ENCODE measurements at regions not wholly inside any gene's neighbourhood (a gene's known extent, or its start where the extent isn't known, plus 50 kb on each side); places are given as distances from the start of the nearest gene placed in this dataset.

- 70% methylated on average over 4 of the region's 4 CpGs for WGBS (ENCODE audit: insufficient coverage, insufficient replicate concordance, low lambda C conversion rate, missing lambda C conversion rate)
- DNase-seq (ENCODE audit: low read depth, low spot score), result no peak
- Histone ChIP-seq H3K4me2 (ENCODE audit: control insufficient read depth, insufficient read depth) (no peak overlapping the region), H3K4me1 (ENCODE audit: control insufficient read depth, insufficient read depth, low read length) (no peaks in the 10 kb centered on the region), H3K27ac (ENCODE audit: control insufficient read depth, insufficient read depth) (no peak overlapping the region), H3K9ac (ENCODE audit: control insufficient read depth, insufficient read depth, low read length) (no peak overlapping the region), H3K9me3 (replicated peaks; ENCODE audit: control insufficient read depth, insufficient read depth, low read length) (no peaks in the 10 kb centered on the region), H4K20me1 (ENCODE audit: control insufficient read depth, insufficient read depth) (no peaks in the 10 kb centered on the region), H3K36me3 (ENCODE audit: control insufficient read depth in 2 of 2, insufficient read depth in 2 of 2, low read length in 1 of 2) (no peaks in the 10 kb centered on the region), H3K79me2 (ENCODE audit: control insufficient read depth, insufficient read depth, low read length) (no peaks in the 10 kb centered on the region), H3K27me3 (replicated peaks in 1 of 2; ENCODE audit: control insufficient read depth in 2 of 2, insufficient read depth in 2 of 2, low read length in 1 of 2) (no peaks in the 10 kb centered on the region), H3K4me3 (no peak overlapping the region), H2AFZ (ENCODE audit: control insufficient read depth, low read depth, low read length) (no peak overlapping the region)
- TF ChIP-seq EZH2 (IDR thresholded peaks at IDR 0.05; ENCODE audit: borderline replicate concordance, control insufficient read depth, low read depth, low read length) (no peak), GABPA (IDR thresholded peaks at IDR 0.05; ENCODE audit: low read depth) (no peak), RELA (IDR thresholded peaks at IDR 0.05; ENCODE audit: borderline replicate concordance, partially characterized antibody) (no peak), MXI1 (IDR thresholded peaks at IDR 0.05; ENCODE audit: low read depth, low read length) (no peak), ZNF24 (IDR thresholded peaks at IDR 0.05) (no peak), EED (IDR thresholded peaks at IDR 0.05; ENCODE audit: low read depth) (no peak), TBL1XR1 (IDR thresholded peaks at IDR 0.05; ENCODE audit: low read depth, low read length) (no peak), SREBF1 (IDR thresholded peaks at IDR 0.05; ENCODE audit: low read length) (no peak), CBX5 (IDR thresholded peaks at IDR 0.05; ENCODE audit: low read depth) (no peak)
- TF ChIP-seq, protein P1, sequence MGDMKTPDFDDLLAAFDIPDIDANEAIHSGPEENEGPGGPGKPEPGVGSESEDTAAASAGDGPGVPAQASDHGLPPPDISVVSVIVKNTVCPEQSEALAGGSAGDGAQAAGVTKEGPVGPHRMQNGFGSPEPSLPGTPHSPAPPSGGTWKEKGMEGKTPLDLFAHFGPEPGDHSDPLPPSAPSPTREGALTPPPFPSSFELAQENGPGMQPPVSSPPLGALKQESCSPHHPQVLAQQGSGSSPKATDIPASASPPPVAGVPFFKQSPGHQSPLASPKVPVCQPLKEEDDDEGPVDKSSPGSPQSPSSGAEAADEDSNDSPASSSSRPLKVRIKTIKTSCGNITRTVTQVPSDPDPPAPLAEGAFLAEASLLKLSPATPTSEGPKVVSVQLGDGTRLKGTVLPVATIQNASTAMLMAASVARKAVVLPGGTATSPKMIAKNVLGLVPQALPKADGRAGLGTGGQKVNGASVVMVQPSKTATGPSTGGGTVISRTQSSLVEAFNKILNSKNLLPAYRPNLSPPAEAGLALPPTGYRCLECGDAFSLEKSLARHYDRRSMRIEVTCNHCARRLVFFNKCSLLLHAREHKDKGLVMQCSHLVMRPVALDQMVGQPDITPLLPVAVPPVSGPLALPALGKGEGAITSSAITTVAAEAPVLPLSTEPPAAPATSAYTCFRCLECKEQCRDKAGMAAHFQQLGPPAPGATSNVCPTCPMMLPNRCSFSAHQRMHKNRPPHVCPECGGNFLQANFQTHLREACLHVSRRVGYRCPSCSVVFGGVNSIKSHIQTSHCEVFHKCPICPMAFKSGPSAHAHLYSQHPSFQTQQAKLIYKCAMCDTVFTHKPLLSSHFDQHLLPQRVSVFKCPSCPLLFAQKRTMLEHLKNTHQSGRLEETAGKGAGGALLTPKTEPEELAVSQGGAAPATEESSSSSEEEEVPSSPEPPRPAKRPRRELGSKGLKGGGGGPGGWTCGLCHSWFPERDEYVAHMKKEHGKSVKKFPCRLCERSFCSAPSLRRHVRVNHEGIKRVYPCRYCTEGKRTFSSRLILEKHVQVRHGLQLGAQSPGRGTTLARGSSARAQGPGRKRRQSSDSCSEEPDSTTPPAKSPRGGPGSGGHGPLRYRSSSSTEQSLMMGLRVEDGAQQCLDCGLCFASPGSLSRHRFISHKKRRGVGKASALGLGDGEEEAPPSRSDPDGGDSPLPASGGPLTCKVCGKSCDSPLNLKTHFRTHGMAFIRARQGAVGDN (IDR thresholded peaks at IDR 0.05), result no peak
- CTCF ChIA-PET, result no interaction called here
- no TSS peak for BruUV-seq (replicated peaks)
- in situ Hi-C loops (cut with MboI), result no loop called here
- no peak for FAIRE-seq
- SMC1A ChIA-PET (ENCODE audit: uncharacterized antibody, unreplicated experiment), result no interaction called here
- intact Hi-C loops (cut with micrococcal nuclease; ENCODE audit: unreplicated experiment), result no loop called here
- POLR2A ChIA-PET, result no interaction called here
- RAD21 ChIA-PET (ENCODE audit: unreplicated experiment), result no interaction called here
- no peak for ATAC-seq
Observed at GRCh38 chr6:7469696-7470095, 71.8 kb upstream of the DSP start.

Data from GM12878 (cell line).